WTC11 (cell line): ENCODE measurements at regions not wholly inside any gene's neighbourhood (a gene's known extent, or its start where the extent isn't known, plus 50 kb on each side); places are given as distances from the start of the nearest gene placed in this dataset.

Experiments used
- CBFB ChIP-seq: sonication (generic); formaldehyde crosslinking; IDR thresholded peaks from 2 replicates; pipeline ENCODE4 v1.8.1; 2022; ENCODE audit warnings: mild to moderate bottlenecking, low read depth, missing genetic modification reagents
- MAX ChIP-seq: sonication (generic); formaldehyde crosslinking; IDR thresholded peaks from 2 replicates; pipeline ENCODE4 v1.8.0; 2022; ENCODE audit warnings: mild to moderate bottlenecking, missing genetic modification reagents
- PRDM15 ChIP-seq: sonication (generic); formaldehyde crosslinking; IDR thresholded peaks from 2 replicates; pipeline ENCODE4 v1.8.0; 2022; ENCODE audit warnings: missing genetic modification reagents
- ZBTB21 ChIP-seq: sonication (generic); formaldehyde crosslinking; IDR thresholded peaks from 2 replicates; pipeline ENCODE4 v1.8.1; 2023; ENCODE audit warnings: mild to moderate bottlenecking, missing genetic modification reagents, borderline replicate concordance
- ZNF317 ChIP-seq: sonication (generic); formaldehyde crosslinking; IDR thresholded peaks from 2 replicates; pipeline ENCODE4 v1.8.1; 2023; ENCODE audit warnings: low read depth, mild to moderate bottlenecking, moderate library complexity, missing genetic modification reagents, borderline replicate concordance
- TF ChIP-seq, protein P1 (sequence below): fragments of 200-600 bp; IDR thresholded peaks from 2 replicates; pipeline ENCODE4 v1.8.0; 2022; ENCODE audit warnings: antibody characterized with exemption

GRCh38 chr11:115566180-115566764 is 62.1 kb upstream of the CADM1 start:
- TF ChIP-seq ZNF317 (CRISPR knock-in tag): no peak
- TF ChIP-seq, protein P1, sequence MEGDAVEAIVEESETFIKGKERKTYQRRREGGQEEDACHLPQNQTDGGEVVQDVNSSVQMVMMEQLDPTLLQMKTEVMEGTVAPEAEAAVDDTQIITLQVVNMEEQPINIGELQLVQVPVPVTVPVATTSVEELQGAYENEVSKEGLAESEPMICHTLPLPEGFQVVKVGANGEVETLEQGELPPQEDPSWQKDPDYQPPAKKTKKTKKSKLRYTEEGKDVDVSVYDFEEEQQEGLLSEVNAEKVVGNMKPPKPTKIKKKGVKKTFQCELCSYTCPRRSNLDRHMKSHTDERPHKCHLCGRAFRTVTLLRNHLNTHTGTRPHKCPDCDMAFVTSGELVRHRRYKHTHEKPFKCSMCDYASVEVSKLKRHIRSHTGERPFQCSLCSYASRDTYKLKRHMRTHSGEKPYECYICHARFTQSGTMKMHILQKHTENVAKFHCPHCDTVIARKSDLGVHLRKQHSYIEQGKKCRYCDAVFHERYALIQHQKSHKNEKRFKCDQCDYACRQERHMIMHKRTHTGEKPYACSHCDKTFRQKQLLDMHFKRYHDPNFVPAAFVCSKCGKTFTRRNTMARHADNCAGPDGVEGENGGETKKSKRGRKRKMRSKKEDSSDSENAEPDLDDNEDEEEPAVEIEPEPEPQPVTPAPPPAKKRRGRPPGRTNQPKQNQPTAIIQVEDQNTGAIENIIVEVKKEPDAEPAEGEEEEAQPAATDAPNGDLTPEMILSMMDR: no peak
- TF ChIP-seq ZBTB21 (CRISPR knock-in tag): no peak
- no peak for TF ChIP-seq MAX
- no peak for TF ChIP-seq PRDM15 (CRISPR knock-in tag)
- no peak for TF ChIP-seq CBFB
